KBM-7 (cell line): ENCODE measurements at regions not wholly inside any gene's neighbourhood (a gene's known extent, or its start where the extent isn't known, plus 50 kb on each side); places are given as distances from the start of the nearest gene placed in this dataset.

Experiments
- DNase-seq: peaks from one replicate; pipeline ENCODE4 v3.0.0-alpha.2; 2015
- in situ Hi-C: fragments of 300-500 bp; cut with MboI; formaldehyde crosslinking; loops from 2 replicates; pipeline ENCODE4 v1.14.3; 2020; ENCODE audit warnings: low sequenced_read_pairs, low pct_unique_long_range_greater_than_20kb, mixed read lengths

DNA sequence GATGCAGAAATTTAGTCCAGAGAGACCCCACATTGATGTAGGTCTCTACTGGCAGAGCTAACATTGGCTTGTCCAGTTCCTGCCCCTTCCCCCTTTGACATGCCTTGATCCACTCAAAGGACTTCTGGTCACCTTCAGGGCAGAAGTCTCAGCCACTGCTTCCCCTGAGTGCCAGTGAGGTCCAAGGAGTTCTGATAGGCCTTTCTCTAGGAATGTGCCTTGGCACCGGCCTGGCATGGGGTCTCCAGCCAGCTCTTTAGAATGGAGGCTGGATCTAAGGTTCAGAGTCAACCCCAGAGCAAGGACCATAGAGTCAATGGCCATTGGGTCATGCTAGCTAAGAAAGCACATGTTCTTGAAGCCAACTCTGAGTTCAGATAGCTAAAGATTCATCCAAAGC is 88.6 kb upstream of the PJA1 start:
- in situ Hi-C loops = no loop called here
- no peak for DNase-seq

- DNase-seq = no peak
- in situ Hi-C loops = no loop called here
These were observed 78.0 kb upstream of the PJA1 start for GRCh38 chrX:69243276-69243675.

DNA sequence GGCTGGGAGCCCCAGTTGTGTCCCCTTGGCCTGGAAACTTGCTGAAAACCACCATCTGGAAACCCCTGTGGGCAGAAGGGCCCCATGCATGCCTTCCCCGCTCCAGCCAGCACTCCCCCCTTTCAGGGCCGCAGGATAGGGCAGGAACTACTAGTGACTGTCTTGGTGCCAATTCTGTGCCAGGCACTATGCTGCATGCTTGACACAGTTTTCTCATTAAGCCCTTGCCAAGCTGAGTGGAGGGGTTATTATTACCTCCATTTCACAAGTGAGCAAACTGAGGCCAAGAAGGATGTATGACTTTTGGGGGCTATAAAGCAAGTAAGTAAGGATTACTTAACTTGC is 73.6 kb upstream of the PJA1 start:
- in situ Hi-C loops = no loop called here

GRCh38 chrX:69238114-69238886 is 73.0 kb upstream of the PJA1 start:
- DNase-seq = no peak
- in situ Hi-C loops = no loop called here

More for the DNA sequence above, 73.6 kb upstream of the PJA1 start:
- no peak for DNase-seq

- in situ Hi-C loops = no loop called here
These were observed 72.0 kb upstream of the PJA1 start for GRCh38 chrX:69237236-69237635.

GRCh38 chrX:69236641-69237040 is 71.4 kb upstream of the PJA1 start:
- DNase-seq = no peak
- in situ Hi-C loops = no loop called here

More at GRCh38 chrX:69237236-69237635, 72.0 kb upstream of the PJA1 start:
- DNase-seq = no peak

DNA sequence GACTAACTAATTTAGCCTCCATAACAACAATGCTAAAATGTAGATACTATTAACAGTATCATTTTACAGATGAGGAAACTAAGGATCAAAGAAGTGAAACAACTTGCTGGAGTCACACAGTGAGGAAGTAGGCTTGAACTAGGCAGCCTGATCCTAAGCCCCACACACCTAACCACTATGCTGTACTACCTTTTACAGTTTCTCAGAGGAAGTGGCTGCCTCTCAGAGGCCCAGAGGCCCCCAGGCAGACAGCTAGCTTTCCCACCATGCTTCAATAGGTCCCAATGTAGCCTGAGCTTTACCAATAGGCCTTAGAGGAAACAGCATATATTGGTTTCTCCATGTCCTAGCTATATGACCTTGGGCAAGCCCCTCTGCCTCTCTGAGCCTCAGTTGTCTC is 69.4 kb upstream of the PJA1 start:
- in situ Hi-C loops = no loop called here
- DNase-seq = no peak

DNA sequence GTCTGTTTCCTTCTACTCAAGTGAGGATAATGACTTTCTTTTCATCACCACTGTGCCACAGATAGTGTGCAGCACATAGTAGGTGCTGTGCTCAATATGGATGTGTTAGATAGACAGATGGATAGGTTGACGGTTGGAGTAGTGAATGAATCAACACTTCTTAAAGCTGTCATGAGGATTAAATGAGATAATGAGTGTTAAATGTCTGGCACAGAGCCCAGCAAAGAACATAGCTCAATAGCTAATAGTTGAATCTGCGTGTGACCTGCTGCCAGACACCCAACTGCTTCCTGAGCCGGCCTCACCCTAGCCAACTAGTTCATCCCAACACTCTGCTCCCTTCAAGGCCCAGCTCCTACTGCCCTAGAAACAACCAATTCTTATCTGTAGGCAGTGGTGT is 67.7 kb upstream of the PJA1 start:
- in situ Hi-C loops = no loop called here

DNA sequence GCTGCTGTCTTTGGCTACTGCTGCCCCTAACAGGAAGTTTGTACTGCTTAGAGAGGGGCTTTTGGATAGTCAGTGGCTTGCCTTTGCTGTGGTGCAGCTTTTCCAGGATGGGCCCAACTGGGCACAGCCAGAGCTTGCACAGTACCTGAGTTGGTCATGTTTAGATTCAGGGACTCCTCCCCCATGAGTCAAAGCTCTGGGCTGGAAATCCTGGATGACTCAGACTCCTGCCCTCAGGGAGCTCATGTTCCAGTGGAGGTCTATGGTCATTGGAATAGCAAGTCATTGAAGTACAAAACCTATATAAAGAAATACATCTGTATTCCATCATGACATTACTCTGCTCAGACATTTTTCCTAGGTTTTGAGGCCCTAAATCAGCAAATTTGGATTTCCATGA is 66.7 kb upstream of the PJA1 start:
- in situ Hi-C loops = no loop called here

More for the DNA sequence above, 67.7 kb upstream of the PJA1 start:
- DNase-seq = no peak

GRCh38 chrX:69229436-69229835 is 64.2 kb upstream of the PJA1 start:
- in situ Hi-C loops = loop anchor here (10.0 kb wide), 1 partner anchor 405 kb away; the partner anchor contains the start of gene EFNB1
- no peak for DNase-seq

More for the DNA sequence above, 66.7 kb upstream of the PJA1 start:
- DNase-seq = no peak

DNA sequence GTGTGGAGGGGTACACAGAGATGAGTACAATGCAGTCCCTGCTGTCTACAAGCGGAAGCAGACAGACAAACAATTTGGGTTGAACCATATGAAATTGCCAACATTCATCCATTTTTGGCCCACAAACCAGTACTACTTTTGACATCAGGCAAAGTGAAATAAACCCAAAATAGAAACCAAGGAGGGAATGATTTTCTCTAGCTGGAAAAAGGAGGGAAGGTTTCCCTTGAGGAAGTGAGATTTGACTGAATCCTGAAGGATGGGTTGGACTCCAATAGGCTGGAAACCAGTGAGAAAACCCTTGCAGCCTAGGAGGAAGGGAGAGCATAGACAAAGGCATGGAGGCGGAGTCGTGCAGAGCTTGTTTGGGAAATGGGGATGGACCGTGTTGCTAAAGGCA is 63.5 kb upstream of the PJA1 start:
- in situ Hi-C loops = loop anchor here (10.0 kb wide), 1 partner anchor 404 kb away; the partner anchor contains the start of gene EFNB1
- DNase-seq = no peak

DNA sequence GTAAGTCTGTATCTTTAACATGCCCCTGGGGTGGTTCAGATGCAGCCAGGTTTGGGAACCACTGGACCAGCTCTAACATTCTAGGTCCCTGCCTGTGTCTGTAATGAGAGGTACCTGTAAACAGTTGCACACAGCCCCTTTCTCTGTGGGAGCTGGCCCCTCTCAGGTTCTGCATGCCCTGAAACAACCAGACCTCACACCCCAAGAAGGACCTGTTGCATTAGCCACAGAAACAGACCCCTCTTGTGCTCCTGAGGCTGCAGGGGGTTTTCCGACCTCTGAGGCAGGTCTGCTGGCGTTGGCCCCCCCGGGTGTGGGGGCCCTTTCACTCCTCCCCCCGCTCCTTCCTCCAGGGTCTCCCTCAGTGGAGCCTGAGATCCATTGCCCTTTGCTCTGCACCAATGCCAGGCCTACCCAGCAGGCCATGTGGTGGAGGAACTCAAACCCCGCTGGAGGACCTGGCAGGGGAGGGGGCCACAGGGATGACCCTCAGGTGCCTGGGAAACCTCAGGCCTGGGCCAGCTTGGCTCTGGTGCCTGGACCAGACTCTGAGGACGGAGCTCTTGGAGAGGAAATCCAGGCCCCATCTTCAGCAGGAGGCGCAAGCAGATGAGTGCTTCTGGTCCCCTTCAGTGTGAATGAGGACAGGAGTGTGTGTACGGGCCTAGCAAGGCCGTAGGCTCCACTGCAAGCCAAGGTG is 61.4 kb upstream of the PJA1 start:
- in situ Hi-C loops = loop anchor here (10.0 kb wide), 1 partner anchor 402 kb away; the partner anchor contains the start of gene EFNB1
- no peak for DNase-seq

DNA sequence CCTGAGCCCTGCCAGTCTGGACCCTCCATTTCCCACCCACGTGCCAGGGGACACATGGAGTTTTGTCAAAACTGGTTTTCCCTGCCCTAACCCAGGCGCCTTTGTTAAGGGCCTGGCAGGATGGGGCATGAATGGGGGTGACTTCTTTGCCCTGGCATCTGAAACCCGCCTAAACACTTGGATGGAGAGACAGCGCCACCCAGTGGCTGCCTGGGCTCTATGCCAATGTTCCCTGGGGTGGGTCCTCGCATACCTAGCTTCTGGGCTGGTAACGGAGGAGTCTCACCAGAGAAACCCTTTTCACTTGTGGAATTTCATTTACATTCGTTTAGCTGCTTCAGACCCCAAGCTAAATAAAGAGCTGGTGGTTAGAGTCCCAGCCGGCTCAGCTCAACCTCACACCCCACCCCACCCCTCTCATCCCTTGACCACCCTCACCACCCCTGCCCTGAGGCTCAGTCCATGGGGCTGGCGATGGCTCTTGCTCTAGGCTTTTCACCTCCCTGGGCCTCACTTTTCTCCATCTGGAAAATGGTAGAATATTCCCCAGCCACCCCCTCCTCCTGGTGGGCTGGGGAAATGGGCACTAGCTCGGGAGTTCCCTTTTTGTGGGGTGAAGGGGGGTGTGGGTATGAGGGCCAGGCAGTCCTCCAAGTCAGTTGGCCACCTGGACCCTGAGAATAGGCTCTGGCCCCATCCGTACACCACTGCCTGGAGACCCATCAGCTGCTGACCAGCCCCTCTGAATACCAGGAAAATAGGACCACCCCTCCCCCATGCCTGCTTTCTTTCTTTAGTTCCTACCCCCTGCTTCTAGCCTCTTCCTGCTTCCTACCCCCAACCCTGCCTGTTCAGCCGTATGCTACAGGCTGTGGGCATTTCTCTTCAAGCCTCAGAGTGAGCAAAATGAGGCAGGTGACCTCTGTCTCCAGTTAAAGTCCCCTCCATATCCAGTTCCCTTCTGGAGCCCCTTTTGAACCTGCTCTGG is 57.1 kb upstream of the PJA1 start:
- in situ Hi-C loops = loop anchor here (10.0 kb wide), 1 partner anchor 398 kb away; the partner anchor contains the start of gene EFNB1
- DNase-seq = peak; percentile 74

DNA sequence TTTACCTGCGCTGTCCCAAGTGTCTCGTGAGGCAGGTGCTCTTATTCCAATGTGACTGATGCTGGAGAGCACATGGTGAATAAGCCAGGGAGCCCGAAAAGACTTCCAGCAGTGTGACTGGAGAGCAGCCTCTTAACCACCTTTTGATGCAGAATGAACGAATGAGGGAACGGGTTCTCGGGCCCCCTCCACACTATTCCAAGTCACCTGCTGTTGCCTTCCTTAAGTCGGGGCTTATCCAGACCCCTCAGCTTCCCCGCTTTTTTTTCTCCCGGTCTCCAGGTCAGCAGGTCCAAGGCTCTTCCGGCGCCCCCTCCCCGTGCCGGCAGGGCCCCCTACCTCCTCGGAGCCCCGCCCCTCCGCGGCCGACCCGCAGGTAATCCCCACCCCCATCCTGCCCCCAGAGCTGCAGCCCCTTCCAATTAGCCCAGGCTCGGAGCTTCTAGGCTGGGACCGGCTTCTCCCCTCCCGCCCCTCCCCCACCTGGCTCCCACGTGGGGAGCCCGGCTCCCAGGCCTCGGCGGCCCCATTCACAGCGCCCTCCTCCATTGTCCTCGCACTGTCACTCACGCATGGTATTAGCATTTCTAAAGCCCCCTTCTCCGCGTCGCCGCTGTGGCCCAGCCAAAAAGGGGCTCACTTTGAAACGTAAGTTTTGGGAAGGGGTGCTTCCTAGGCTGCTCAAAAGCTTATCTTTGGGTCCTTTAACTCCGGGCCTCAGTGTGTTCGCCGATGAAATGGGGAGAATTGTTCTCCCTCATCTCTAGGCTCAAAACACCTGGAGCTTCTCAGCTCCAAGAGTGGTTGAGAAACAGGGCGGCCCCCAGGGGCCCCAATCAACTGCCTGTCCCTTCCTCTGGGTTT is 56.2 kb upstream of the PJA1 start:
- in situ Hi-C loops = loop anchor here (10.0 kb wide), 1 partner anchor 397 kb away; the partner anchor contains the start of gene EFNB1
- DNase-seq = no peak

- no peak for DNase-seq
- in situ Hi-C loops = no loop called here
These were observed 53.2 kb upstream of the PJA1 start for GRCh38 chrX:69218407-69218997.

- DNase-seq = no peak
- in situ Hi-C loops = no loop called here
These were observed 51.7 kb upstream of the PJA1 start for GRCh38 chrX:69216911-69217310.

- in situ Hi-C loops = no loop called here
- no peak for DNase-seq
These were observed 51.2 kb upstream of the PJA1 start for GRCh38 chrX:69216446-69216845.
